Stimulated activated naive CD8-positive, alpha-beta T cell treated with anti-CD3 and anti-CD28 coated beads, Interleukin-15, Interleukin-2, amounts not matched to agents 100 U/mL and 50 U/mL, for 24 hours (primary cell): ENCODE measurements at regions not wholly inside any gene's neighbourhood (a gene's known extent, or its start where the extent isn't known, plus 50 kb on each side); places are given as distances from the start of the nearest gene placed in this dataset.
A peak's percentile ranks its signal among the peaks of the same experiment; 100 is the strongest.

Experiments used
- ATAC-seq: fragments of 150-1000 bp; cut with Tn5 transposase; one replicate; pipeline ENCODE4 v1.10.0; 2021
- DNase-seq: peaks from one replicate; pipeline ENCODE4 v3.0.0; 2021

DNA sequence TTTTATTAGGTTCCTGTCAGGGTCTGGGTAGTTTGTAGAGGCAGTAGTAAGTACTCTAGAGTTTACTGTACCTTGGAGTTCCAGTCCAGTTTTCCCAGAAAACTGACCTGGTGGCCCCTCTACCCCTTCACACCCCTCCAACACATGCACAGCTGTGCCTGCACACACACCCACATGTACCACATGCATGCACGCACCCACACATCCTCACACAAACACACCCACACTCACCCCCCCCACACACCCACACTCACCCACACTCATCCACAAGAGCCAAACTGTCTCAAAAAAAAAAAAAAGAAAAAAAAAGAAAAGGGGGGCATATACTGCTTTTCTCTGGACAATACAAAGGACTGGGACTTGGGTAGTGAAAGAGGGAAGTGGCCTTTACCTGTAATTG, 570.5 kb downstream of the QKI start:
- no peak for ATAC-seq

DNA sequence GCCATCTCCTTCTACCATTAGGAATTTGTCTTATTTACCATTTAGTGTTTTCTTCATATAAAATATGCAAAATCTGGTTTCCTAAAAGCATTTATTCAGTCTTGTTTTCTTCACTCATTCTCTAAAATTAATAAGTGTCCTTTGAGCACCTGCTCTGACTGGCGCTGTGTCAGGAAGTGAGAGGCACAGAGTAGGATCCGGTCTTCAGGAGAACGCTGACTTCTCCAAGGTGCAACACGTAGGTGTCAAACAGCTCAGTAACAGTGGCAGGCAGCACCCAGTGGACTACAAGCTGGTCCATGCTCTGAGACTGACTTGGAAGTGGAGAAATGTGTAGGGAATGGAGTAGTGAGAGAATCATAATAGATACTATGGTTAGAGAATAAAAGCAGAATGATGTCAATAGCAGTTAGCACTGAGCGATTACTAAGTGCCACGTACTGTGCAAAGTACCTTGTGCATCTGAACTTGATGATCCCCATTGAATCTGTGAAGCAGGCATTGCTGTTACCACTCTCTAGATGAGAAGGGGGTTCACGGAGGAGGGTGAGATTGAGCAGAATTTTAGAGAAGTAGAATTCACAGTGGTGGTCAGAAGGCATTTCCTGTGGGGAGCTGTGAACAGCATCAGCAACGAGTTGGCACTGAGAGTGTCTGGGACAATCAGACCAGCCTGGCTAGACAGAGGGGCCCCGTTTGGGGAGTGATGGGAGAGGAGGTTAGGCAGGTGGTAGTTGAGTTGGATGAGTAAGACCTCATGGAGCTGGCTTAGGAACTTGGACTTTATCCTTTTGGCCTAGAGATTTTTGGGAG, 569.8 kb downstream of the QKI start:
- no peak for ATAC-seq
- DNase-seq: no peak

More for the DNA sequence above, 570.5 kb downstream of the QKI start:
- no peak for DNase-seq

DNA sequence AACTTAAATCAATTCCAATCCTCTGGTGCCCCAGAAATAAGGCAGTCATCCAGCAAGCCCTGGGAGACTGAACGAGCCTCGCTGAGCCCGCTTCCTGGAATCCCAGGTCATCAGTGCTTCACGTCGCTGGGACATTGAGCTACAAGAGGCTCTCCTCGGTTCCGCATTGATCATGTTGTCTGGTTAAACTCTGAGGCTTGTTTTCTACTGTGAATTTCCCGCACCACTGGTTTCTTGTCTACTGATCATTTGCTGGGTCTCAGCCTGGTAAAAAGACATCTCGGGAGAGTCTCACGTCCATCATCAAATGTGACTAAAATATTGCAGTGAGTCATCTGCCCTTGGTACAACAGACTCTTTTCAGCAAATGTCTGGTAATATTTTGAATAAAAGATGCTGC, 569.2 kb downstream of the QKI start:
- ATAC-seq (no peak), DNase-seq (no peak)

DNA sequence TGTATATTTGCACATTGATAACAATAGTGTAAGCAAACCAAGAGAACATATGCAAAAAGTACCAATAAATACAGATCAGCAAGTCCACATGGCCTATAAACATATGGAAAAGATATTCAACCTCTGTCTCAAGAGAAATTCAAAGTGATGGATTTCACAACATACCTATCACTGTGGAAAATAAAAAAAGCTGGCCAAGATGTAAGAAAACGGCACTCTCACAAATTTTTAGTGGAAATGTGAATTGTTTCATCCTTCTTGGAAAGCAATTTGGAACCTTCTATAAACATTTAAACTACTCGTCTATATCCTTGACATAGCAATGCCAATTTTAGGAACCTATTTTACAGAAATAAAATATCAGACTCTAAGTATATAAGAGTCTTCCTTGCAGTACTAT, 559.8 kb downstream of the QKI start:
- ATAC-seq (no peak), DNase-seq (no peak)

DNA sequence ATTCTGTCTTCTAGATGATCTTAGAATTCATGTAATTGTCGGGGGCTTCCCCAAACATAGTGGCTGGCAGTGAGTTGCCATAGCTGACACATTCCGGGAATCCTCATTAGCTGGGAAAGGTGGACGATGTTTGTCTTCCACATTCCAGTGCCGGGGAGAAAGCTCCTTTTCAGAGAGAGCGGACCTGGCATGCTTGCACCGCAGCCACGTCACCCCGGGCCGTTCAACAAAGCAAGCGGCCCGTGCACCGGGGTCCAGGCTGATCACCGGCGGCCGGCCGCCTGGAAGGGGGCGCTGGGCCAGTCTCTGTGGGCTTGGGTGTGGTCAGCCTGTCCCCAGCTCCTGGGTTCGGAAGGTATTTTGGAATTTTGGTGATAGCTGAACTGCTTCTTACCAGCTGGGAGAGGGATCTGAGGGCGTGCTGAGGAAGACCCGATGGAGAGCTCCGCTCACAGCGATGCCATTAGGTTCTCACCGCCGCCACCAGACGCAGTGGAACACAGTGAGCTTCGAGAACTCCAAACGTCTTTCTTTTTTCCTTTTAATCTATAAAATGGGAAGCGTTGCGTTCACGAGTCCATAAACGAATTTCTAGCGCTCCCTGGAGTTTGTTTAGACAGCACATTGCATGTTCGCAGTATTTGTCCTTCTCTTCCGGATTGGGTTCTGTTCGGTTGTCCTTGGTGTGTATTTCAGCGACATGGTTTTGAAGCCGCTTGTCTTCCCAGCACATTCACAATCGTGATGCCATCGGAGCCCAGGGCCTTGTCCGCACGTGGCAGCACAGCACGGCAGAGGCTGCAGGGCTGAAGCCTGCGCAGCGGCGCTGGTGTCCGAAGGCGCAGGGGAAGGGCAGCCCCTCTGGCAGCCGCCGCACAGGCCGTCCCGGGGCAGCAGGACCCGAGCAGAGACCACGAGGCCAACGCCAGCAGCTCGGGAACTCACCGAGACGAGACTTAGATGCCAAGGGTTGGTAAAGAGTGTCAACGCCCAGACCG, 557.6 kb downstream of the QKI start:
- DNase-seq: no peak
- ATAC-seq: no peak

DNA sequence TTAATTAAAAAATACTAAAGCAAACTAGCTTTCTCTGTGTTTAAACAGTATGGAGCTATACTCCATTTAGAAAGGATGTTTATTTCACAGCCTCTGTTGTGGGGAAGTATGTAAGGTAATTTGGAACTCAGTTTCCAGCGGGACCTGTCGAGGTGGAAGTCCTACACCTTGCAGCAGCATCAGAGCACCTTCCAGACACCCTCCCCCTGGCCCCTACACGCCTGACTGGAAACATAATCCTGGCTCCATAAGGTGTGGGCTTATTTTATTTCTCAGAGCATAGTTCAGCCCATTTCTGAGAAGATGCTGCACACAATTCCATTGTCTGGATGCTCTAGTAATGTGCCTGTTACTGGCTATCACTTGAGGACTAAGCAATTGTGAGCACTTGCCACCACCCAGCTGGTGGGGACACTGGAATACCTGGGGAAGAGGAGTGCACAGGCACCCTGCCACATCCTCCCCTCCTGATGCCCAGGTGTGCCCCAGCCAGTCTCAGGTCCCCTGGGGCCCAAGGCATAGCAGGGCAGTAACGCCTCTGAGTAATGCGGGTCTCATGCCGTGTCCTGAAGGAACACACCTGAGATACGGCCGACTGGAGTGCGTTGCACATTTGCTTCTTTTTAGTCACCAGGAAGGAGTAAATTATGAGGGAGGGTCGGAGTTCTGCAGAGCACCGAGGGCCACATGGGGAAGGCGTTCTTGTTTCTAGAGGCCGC, 556.5 kb downstream of the QKI start:
- ATAC-seq: no peak

DNA sequence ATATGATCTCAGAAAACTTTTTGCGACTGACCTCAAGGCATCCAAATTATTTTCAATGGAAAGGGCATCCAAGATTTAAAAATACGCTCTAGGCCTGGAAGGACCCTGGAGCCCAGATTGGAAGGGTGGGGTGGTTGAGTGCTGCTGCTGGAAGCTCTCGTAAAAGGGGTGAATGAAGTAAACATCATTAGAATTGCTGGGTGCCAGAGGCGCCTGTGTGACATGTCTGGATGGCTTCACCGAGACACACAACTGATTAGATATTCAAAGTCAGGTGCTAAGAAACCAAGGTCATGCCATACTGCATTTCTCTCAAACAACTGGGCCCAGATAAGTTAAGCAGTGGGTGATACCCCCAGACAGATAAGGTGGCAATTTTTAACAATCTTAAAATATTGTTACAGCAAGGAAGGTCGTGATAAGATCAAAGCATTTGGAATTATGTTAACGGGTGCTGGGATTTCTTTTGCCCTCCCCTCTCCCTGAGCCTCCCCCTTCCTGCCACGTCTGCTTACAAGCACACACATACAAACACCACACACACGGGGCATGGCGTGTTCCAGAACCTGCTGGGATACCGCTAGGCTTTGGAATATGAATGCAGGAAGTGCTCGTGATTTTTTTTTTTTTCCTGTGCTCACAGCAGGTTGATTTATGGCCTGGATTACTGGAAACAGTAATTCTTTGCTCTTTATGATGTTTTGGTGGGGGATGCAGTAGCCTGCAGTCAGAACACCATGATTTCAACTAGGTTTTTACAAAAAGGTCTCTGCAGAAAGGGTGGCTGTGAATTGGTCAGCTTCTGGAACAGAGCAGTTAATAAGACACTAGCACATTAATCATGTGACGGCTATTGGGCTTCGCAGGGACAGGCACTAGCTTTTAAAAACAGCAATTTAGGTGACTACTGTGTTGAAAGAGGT, 551.2 kb downstream of the QKI start:
- no peak for ATAC-seq

More for the DNA sequence above, 556.5 kb downstream of the QKI start:
- DNase-seq: no peak

DNA sequence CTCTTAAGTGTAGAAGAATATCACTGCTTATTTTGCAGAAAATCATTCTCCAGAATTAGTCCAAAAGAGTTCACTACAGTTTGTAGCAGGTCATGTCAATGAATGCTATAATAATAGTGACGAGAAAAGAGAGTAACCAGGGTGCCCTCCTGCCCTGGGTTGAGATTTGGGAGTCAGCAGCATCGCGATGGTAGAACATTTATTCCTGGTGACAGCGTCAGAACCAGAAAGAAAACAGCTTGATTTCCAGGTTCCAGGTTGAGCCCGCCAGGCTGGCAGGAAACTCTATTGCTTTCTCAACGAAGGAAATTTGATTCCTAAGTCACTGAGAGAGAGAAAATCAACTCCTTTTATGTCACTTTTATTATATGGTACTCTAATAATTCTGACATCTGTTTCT, 550.3 kb downstream of the QKI start:
- no peak for DNase-seq
- ATAC-seq: no peak

More for the DNA sequence above, 551.2 kb downstream of the QKI start:
- DNase-seq: no peak

DNA sequence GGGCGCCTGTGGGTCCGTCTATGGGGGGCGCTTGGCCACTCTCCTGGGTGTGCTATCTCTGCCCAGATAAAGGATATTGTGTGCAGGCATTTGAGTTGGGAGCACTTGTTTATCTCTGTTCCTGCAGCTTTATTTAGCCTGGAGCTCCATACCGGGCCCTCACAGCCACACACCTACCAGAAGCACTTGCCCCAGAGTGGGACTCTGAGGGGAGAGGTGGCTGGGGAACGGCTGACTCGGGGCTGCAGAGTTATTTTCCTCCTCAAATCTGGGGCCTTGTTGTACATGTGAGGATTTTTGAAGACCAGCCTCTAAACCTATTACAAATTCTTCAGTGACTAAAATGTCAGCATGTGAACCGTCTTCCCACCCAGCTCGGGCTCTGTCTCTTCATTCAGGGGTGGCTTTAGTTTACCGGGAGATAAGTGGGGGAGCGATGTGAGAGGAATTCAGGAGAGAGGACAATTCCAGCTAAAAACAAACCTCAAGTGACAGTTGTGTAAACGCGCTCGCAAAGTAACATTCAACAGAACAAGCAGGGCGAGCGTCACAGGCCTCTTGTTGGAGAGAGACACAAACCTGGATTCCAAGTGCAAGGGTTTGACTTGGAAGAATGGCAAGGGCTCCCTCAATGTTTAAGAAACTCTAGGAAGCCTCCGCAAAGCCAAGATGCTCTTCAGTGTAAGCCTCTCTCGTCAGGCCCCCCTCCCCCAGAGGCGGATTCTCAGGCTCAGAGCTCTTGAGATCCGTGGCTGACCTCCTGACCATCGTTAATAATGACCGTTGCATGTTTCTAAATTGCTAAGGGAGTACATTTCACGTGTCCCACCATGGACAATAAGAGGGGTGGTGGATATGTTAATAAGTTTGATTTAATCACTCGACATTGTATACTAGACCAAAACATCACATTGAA, 548.9 kb downstream of the QKI start:
- DNase-seq (no peak), ATAC-seq (no peak)

DNA sequence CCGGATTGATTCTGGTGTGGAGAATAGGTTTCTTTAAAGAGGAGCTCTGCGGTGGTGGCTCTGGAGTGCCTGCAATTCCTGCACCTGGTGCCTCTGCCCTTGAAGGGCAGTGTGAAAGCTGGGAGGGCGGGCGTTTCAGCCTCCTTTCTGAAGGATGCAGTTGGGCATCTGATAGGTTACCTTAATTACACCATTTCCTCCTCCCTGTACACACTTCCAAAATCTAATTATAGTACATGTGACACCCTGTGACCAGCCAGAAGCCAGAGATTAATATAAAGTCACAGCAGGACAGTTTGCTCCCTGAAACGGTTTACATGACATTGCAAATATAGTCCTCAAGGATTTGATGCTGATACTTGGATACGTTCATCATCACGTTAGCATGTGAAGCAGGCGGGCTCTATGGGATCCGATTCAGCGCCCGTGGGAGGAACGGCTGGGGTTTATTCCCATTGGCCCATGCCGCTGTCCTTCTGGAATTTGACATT, 548.2 kb downstream of the QKI start:
- DNase-seq: no peak
- no peak for ATAC-seq

DNA sequence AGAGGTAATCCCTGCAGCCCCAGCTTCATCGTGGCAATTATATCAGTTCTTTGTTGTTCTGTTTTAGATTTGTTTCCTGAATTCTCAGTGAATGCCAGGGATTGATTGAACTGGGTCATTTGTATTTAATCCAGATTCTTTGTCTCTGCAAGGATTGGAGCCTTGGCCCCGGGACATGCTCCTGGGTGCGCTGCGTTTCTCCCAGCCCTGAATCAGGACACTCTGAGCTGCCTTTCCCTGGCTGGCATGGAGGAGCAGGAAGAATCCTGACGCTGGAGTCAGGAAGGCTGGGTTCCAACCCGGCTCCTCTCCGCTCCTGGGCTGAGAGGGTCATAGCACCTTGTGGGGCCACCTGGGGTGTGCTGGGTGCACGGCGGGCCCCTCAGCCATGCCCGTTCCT, 545.6 kb downstream of the QKI start:
- no peak for ATAC-seq
- no peak for DNase-seq

DNA sequence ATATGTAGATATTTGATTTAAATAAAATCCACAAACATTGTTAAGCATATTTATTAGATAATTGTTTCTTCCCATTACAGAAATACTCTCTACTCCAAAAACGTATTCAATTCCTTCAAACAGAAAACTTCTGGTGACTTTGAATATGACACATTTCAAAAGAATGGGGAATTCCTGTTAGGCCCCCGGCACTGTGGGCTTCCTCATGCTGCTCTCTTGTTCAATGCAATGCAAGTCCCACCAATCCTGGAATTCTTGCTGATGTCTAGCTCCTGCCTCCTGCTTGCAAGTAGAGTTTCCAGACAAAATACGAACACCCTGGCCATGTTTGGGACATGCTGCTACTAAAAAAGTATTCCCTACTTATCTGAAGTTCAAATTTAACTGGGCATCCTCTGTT, 544.1 kb downstream of the QKI start:
- DNase-seq: no peak

DNA sequence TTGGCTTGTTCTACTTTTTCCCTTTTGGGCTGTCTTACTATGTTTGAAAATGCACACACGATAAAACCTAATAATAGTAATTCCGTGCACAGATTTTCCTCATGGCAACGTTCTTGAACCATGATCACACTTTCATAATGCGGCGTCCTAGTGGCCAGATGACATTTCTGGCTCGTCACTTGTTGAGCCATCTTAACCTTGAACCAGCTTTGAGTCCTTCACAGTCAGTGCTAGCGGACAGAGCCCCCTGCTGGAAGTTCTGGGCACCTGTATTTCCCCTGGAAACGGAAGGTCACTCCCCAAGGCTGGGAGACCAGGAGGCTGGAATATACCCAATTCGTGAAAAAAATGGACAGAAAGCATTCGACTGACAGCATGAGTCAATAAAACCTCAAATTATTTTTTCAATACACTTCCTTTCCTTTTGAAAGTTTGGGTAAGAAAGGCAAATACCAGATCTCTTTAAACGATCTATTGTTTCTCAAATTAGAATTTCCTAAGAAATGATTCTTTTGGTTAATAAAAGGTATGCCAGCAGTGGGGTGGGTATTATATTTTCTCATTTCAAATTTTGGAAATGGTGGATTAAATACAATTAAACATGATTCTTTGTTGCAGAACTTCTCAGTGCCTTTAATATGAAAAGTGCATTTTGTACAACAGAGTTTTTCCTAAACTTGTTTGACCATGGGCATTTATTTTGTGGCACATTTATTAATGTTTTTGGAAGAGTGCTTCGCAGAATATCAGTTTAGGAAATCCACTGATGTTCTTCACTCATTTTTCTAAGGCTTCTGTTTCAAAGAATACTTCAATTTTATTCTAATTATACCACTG, 542.3 kb downstream of the QKI start:
- ATAC-seq: peak; percentile 75
- DNase-seq: peak; percentile 63

More for the DNA sequence above, 544.1 kb downstream of the QKI start:
- ATAC-seq: no peak

DNA sequence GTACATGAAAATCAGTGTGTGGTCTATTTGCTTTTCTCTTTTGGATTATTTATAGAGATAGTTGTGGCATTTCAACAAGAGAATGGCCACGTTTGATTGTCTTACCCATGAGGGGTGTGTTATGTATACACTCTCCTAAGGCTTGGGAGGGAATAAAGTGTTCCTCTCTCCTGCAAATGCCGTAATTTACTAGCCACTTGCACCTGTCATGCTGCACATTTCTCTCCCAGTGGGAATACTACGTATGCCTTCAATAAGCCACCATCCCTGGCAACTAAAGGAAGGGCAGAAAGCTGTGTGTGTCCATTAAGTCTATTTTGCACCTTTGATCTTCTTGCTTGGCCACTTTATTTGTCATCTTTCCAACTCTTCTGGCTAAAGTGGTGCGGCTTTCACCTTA, 541.2 kb downstream of the QKI start:
- no peak for ATAC-seq
- no peak for DNase-seq

DNA sequence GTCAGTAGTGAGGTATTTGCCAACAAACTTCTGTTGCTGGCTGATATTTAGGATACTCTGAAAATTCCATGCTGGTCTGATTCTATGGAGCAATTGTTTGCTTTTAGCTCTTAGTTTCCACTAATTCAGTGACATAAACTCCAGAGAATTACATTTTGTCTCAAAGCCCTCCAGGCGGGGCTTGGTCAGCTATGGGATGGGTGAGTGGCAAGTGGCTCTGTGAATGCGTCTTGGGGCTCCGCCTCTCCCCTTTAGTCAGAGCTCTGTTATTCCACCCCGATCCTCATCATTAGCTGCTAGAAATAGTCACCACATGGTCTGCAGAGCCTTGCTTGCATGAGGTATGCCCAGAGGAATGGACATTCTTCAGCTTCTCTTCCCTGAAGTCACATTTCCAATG, 540.6 kb downstream of the QKI start:
- no peak for DNase-seq
- no peak for ATAC-seq

DNA sequence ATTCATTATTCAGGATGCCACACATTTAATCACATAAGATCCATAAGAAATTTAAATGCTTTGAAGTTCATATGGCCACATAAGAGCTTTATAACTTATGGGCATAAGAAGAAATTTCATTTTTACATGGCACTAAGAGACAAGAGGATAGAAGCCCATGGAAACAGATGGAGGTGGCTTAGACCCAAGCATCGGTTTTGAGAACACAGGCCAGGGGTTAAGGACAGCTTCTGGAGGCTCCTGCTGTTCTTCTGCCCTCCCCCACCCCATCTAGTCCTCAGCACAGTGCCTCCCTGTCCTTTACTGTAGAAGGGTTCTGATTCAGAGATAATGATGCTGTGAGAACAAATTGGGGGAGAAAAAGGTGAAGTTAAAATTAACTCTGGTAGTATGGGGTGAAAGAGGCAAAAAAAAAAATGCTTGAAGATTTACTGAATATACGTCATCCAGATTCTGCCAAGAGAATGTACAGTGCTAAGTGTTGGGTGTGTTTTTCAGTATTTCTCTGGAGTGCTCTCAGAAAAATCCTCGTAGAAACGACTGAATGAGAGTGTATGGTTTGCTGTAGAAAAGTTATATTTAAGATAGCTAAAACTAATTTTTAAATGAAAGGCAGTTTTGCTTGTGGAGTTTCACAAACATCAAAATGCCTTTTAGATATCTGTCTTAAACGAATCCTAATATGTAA, 539.7 kb downstream of the QKI start:
- ATAC-seq: no peak
- DNase-seq: no peak

DNA sequence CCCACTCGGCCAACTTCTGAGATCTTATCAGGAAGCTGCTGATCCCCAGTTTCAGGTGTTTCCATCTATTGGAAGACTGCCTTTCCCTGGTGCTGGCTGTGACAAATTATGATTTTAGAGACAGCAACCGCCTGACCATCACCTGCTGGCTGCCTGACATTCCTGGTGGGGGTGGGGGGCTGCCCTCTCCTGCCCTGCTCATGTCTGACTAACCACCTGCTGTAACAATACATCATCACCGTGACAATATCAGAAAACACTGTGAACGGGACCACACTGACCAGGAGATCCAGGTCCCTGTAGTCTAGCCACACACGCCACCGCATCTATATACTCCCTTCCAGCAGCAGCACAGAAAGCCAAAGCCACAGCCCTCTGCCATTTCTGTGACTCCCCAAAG, 537.5 kb downstream of the QKI start:
- no peak for DNase-seq
- ATAC-seq: no peak

DNA sequence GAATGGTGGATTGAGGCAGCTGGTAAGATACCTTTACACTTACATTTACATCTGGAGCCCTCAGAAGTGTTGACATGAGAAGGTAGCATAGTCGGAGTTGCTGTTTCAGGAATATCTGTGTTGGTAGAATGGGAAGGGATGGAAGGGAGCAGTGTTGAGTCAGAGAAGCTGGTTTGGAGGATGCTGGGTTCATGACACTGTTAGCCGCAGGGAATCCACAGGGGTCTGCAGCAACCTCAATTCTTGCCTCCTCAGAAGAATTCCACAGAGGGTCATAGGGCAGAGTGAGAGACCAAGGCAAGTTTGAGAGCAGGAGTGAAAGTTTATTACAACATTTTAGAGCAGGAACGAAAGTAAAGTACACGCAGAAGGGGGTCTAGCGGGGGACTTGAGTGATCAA, 536.8 kb downstream of the QKI start:
- DNase-seq (no peak), ATAC-seq (no peak)

DNA sequence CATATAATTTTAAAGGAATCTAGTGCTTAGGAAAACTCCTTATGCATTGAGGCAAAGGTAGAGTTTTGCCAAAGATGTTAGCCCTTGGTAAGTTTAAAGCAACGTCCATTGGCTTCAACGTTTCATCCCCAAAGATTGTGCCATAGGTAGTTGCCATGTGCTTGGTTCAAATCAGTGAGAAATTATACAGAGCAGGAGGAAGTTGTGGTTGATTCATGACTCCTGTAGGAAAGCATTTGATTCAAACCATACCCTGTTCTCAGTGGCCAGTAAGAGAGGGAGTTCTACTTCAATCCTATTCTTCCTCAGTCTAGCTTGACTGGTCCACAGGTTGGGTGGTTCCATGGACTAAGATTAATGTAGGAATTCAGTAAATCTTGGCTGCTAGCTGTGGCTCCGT, 535.6 kb downstream of the QKI start:
- no peak for DNase-seq
- no peak for ATAC-seq
